ENCODE measurements at regions not wholly inside any gene's neighbourhood (a gene's known extent, or its start where the extent isn't known, plus 50 kb on each side); places are given as distances from the start of the nearest gene placed in this dataset.

- TF ChIP-seq CTCF (IDR thresholded peaks at IDR 0.05) = no peak
- no peak for TF ChIP-seq POLR2A (IDR thresholded peaks at IDR 0.05)
- TF ChIP-seq EP300 (IDR thresholded peaks at IDR 0.05) = no peak
- no peak for TF ChIP-seq POLR2AphosphoS5 (IDR thresholded peaks at IDR 0.05)
These were observed 414.9 kb downstream of the KCNJ2 start for GRCh38 chr17:70584255-70584654.
